ENCODE measurements at regions not wholly inside any gene's neighbourhood (a gene's known extent, or its start where the extent isn't known, plus 50 kb on each side); places are given as distances from the start of the nearest gene placed in this dataset.

DNA sequence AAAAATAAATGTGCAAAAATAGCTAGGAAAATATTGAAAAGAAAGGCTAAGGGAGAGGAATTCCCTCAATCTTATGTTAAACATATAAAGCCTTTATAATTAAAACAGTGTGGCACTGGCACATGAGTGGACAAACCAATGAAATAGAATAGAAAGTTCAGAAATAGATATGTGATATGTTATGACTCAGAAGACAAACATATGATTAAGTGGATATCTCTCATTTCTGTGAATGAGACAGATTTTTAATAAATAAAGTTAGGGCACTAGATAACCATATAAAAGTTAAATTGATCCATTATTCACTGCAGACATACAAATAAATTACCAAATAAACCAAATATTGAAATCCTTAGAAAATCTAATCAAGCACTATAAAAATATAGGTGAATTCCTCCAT, 73.0 kb downstream of the ALG10B start:
- Histone ChIP-seq H4K20me1 (replicated peaks; ENCODE audit: insufficient read depth) (no peaks in the 10 kb centered on the region), H3K27me3 (ENCODE audit: insufficient read depth) (no peaks in the 10 kb centered on the region), H3K79me2 (replicated peaks; ENCODE audit: insufficient read depth) (no peaks in the 10 kb centered on the region), H2AFZ (no peak overlapping the region), H3K4me3 (no peak overlapping the region), H3K4me1 (ENCODE audit: insufficient read depth) (no peaks in the 10 kb centered on the region; the same call in 1 of the 2 replicates), H3K9me2 (ENCODE audit: insufficient read depth) (peaks cover 3% of the 10 kb centered on the region; the same call in 1 of the 2 replicates), H3K4me2 (no peak overlapping the region), H3K27ac (ENCODE audit: low read depth) (no peak overlapping the region), H3F3A (replicated peaks; ENCODE audit: low read depth) (no peaks in the 10 kb centered on the region), H3K36me3 (ENCODE audit: insufficient read depth) (no peaks in the 10 kb centered on the region)
- peaks cover 2% of the 10 kb centered on the region for H3K27me3 Mint-ChIP-seq (ENCODE audit: insufficient read depth, low read depth, poor library complexity)
- TF ChIP-seq JUNB (IDR thresholded peaks at IDR 0.05; ENCODE audit: unreplicated experiment) (no peak), EZH2phosphoT487 (IDR thresholded peaks at IDR 0.05; ENCODE audit: unreplicated experiment) (no peak), CREB1 (CRISPR knock-in tag; IDR thresholded peaks at IDR 0.05; ENCODE audit: low read depth) (no peak)
- TF ChIP-seq, protein P1, sequence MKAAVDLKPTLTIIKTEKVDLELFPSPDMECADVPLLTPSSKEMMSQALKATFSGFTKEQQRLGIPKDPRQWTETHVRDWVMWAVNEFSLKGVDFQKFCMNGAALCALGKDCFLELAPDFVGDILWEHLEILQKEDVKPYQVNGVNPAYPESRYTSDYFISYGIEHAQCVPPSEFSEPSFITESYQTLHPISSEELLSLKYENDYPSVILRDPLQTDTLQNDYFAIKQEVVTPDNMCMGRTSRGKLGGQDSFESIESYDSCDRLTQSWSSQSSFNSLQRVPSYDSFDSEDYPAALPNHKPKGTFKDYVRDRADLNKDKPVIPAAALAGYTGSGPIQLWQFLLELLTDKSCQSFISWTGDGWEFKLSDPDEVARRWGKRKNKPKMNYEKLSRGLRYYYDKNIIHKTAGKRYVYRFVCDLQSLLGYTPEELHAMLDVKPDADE (IDR thresholded peaks at IDR 0.05): no peak
- H3K27ac Mint-ChIP-seq: no peak overlapping the region
- H3K9me3 Mint-ChIP-seq: peaks cover 14% of the 10 kb centered on the region
- no peak overlapping the region for H3K4me3 Mint-ChIP-seq
- H3K36me3 Mint-ChIP-seq (ENCODE audit: low read depth): peaks cover 3% of the 10 kb centered on the region; the same call in 2 of the 3 replicates
- ATAC-seq (no peak), DNase-seq (ENCODE audit: low spot score) (no peak)
- peaks cover 3% of the 10 kb centered on the region; the same call in 1 of the 3 replicates for H3K4me1 Mint-ChIP-seq

DNA sequence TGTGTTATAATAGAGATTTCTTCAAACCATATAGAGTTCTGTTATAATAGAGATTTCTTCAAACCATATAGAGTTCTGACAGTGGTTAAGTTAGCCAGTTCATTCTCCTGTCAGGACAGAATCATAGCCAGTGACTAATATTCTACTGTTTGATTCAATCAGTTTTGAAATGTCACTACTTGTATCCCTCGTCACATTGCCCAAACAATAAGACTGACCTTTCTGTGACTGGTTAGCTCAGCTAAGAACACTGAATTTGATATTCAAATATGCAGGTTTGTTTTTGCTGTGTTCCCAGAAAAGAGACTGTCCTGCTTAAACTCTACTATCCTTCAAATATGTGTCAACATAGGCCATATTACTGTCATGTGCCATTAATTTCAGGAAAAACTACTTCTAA, 74.4 kb downstream of the ALG10B start:
- Mint-ChIP-seq H3K4me3 (no peak overlapping the region), H3K27ac (no peak overlapping the region), H3K27me3 (ENCODE audit: insufficient read depth, low read depth, poor library complexity) (peaks cover 2% of the 10 kb centered on the region), H3K4me1 (peaks cover 3% of the 10 kb centered on the region; the same call in 1 of the 3 replicates), H3K36me3 (ENCODE audit: low read depth) (no peaks in the 10 kb centered on the region; the same call in 2 of the 3 replicates), H3K9me3 (peaks cover 8% of the 10 kb centered on the region; the same call in 1 of the 3 replicates)
- Histone ChIP-seq H3K4me2 (no peak overlapping the region), H3K27me3 (ENCODE audit: insufficient read depth) (no peaks in the 10 kb centered on the region), H3K27ac (ENCODE audit: low read depth) (no peak overlapping the region), H3K4me1 (ENCODE audit: insufficient read depth) (no peaks in the 10 kb centered on the region; the same call in 1 of the 2 replicates), H3K9me2 (ENCODE audit: insufficient read depth) (no peaks in the 10 kb centered on the region), H3F3A (replicated peaks; ENCODE audit: low read depth) (no peaks in the 10 kb centered on the region), H3K79me2 (replicated peaks; ENCODE audit: insufficient read depth) (no peaks in the 10 kb centered on the region), H3K36me3 (ENCODE audit: insufficient read depth) (no peaks in the 10 kb centered on the region), H3K4me3 (no peak overlapping the region), H2AFZ (no peak overlapping the region), H4K20me1 (replicated peaks; ENCODE audit: insufficient read depth) (no peaks in the 10 kb centered on the region)
- no peak for DNase-seq (ENCODE audit: low spot score)
- ATAC-seq: no peak
- TF ChIP-seq POLR2AphosphoS5 (IDR thresholded peaks at IDR 0.05; ENCODE audit: low read depth): no peak
- TF ChIP-seq ZNF331 (CRISPR knock-in tag; IDR thresholded peaks at IDR 0.05; ENCODE audit: low read depth): no peak
- no peak for TF ChIP-seq NANOG (IDR thresholded peaks at IDR 0.05; ENCODE audit: borderline replicate concordance)
- TF ChIP-seq EZH2 (IDR thresholded peaks at IDR 0.05; ENCODE audit: low read depth, unreplicated experiment): no peak
- no peak for TF ChIP-seq REST (IDR thresholded peaks at IDR 0.05; ENCODE audit: unreplicated experiment)
- TF ChIP-seq JUNB (IDR thresholded peaks at IDR 0.05; ENCODE audit: unreplicated experiment): no peak
- no peak for TF ChIP-seq ZNF114 (CRISPR knock-in tag; IDR thresholded peaks at IDR 0.05)
- TF ChIP-seq STAT1 (IDR thresholded peaks at IDR 0.05; ENCODE audit: unreplicated experiment): no peak
- TF ChIP-seq CREB1 (CRISPR knock-in tag; IDR thresholded peaks at IDR 0.05; ENCODE audit: low read depth): no peak
- TF ChIP-seq, protein P1 (IDR thresholded peaks at IDR 0.05): no peak
- no peak for TF ChIP-seq EZH2phosphoT487 (IDR thresholded peaks at IDR 0.05; ENCODE audit: unreplicated experiment)

All from GM23338 (cell line).